ENCODE measurements at regions not wholly inside any gene's neighbourhood (a gene's known extent, or its start where the extent isn't known, plus 50 kb on each side); places are given as distances from the start of the nearest gene placed in this dataset.

- TF ChIP-seq POLR2A (IDR thresholded peaks at IDR 0.05) (no peak), CTCF (IDR thresholded peaks at IDR 0.05) (no peak)
- Histone ChIP-seq H3K4me3 (no peak overlapping the region), H3K36me3 (no peaks in the 10 kb centered on the region), H3K4me1 (no peaks in the 10 kb centered on the region), H3K9me3 (no peaks in the 10 kb centered on the region), H3K27me3 (no peaks in the 10 kb centered on the region), H3K27ac (no peak overlapping the region)
- DNase-seq = no peak
These were observed 127.8 kb downstream of the NTMT2 start for GRCh38 chr1:170273291-170274130.

- H3K4me1 ChIP-seq = no peaks in the 10 kb centered on the region
- no peak overlapping the region for H3K27ac ChIP-seq
- H3K4me3 ChIP-seq = no peak overlapping the region
- no peaks in the 10 kb centered on the region for H3K27me3 ChIP-seq
- TF ChIP-seq POLR2A (IDR thresholded peaks at IDR 0.05) = no peak
- no peak for TF ChIP-seq CTCF (IDR thresholded peaks at IDR 0.05)
- no peak for DNase-seq
- no peaks in the 10 kb centered on the region for H3K36me3 ChIP-seq
- H3K9me3 ChIP-seq = no peaks in the 10 kb centered on the region
These were observed 128.4 kb downstream of the NTMT2 start for GRCh38 chr1:170274131-170274501.

- no peak overlapping the region for H3K27ac ChIP-seq
- no peak overlapping the region for H3K4me3 ChIP-seq
- no peak for DNase-seq
- TF ChIP-seq POLR2A (IDR thresholded peaks at IDR 0.05) (no peak), CTCF (IDR thresholded peaks at IDR 0.05) (no peak)
- H3K4me1 ChIP-seq = no peaks in the 10 kb centered on the region
- no peaks in the 10 kb centered on the region for H3K27me3 ChIP-seq
- H3K36me3 ChIP-seq = no peaks in the 10 kb centered on the region
- no peaks in the 10 kb centered on the region for H3K9me3 ChIP-seq
These were observed 132.2 kb downstream of the NTMT2 start for GRCh38 chr1:170277985-170278384.

GRCh38 chr1:170284016-170284415 is 138.3 kb downstream of the NTMT2 start:
- Histone ChIP-seq H3K9me3 (no peaks in the 10 kb centered on the region), H3K4me3 (no peak overlapping the region), H3K4me1 (no peaks in the 10 kb centered on the region), H3K27ac (no peak overlapping the region), H3K36me3 (no peaks in the 10 kb centered on the region), H3K27me3 (no peaks in the 10 kb centered on the region)
- no peak for TF ChIP-seq CTCF (IDR thresholded peaks at IDR 0.05)
- no peak for TF ChIP-seq POLR2A (IDR thresholded peaks at IDR 0.05)
- no peak for DNase-seq

GRCh38 chr1:170284512-170284911 is 138.8 kb downstream of the NTMT2 start:
- no peak overlapping the region for H3K27ac ChIP-seq
- DNase-seq = no peak
- no peak overlapping the region for H3K4me3 ChIP-seq
- TF ChIP-seq CTCF (IDR thresholded peaks at IDR 0.05) (no peak), POLR2A (IDR thresholded peaks at IDR 0.05) (no peak)
- no peaks in the 10 kb centered on the region for H3K4me1 ChIP-seq
- H3K36me3 ChIP-seq = no peaks in the 10 kb centered on the region
- no peaks in the 10 kb centered on the region for H3K9me3 ChIP-seq
- no peaks in the 10 kb centered on the region for H3K27me3 ChIP-seq

Measured in Peyer's patch (tissue), 4 donors.